Astrocyte of the cerebellum (primary cell): ENCODE measurements at regions not wholly inside any gene's neighbourhood (a gene's known extent, or its start where the extent isn't known, plus 50 kb on each side); places are given as distances from the start of the nearest gene placed in this dataset.

Source experiments
- DNase-seq: peaks from one replicate; pipeline ENCODE4 v3.0.0-alpha.2; 2011; ENCODE audit warnings: low read depth
- H3K4me3 ChIP-seq: 2 replicates; pipeline ENCODE4 v1.5.1; 2011; ENCODE audit warnings: mild to moderate bottlenecking, low read depth, low read length, moderate library complexity
- CTCF ChIP-seq: IDR thresholded peaks from 2 replicates; pipeline ENCODE4 v1.5.1; 2012; ENCODE audit warnings: low read length, low read depth, moderate library complexity, mild to moderate bottlenecking; ENCODE audit errors: missing control alignments
- in situ Hi-C: cut with HindIII; loops from 2 replicates; pipeline ENCODE4 v1.10.0; 2017; ENCODE audit warnings: low sequenced_read_pairs

- DNase-seq: no peak
- in situ Hi-C loops: no loop called here
- TF ChIP-seq CTCF: peak; percentile 42
- H3K4me3 ChIP-seq: no peak overlapping the region
Observed at GRCh38 chrX:8364369-8365141, 100.1 kb upstream of the VCX3B start.

GRCh38 chrX:8366481-8366880, 98.1 kb upstream of the VCX3B start:
- no peak for DNase-seq
- no peak for TF ChIP-seq CTCF
- in situ Hi-C loops: no loop called here
- H3K4me3 ChIP-seq: no peak overlapping the region

GRCh38 chrX:8374041-8374825, 90.4 kb upstream of the VCX3B start:
- no peak for TF ChIP-seq CTCF
- in situ Hi-C loops: no loop called here
- peak; percentile 18 for DNase-seq
- H3K4me3 ChIP-seq: no peak overlapping the region

- no peak overlapping the region for H3K4me3 ChIP-seq
- in situ Hi-C loops: no loop called here
- no peak for TF ChIP-seq CTCF
- no peak for DNase-seq
Observed at GRCh38 chrX:8377041-8377440, 87.6 kb upstream of the VCX3B start.

- in situ Hi-C loops: no loop called here
Observed at GRCh38 chrX:8390771-8391170, 73.9 kb upstream of the VCX3B start.

GRCh38 chrX:8403988-8404387, 60.6 kb upstream of the VCX3B start:
- no peak for TF ChIP-seq CTCF
- in situ Hi-C loops: no loop called here
- DNase-seq: no peak
- H3K4me3 ChIP-seq: no peak overlapping the region

More at GRCh38 chrX:8390771-8391170, 73.9 kb upstream of the VCX3B start:
- H3K4me3 ChIP-seq: no peak overlapping the region
- no peak for DNase-seq
- no peak for TF ChIP-seq CTCF
